Activated naive CD8-positive, alpha-beta T cell treated with anti-CD3 and anti-CD28 coated beads, Interleukin-2, amount 50 U/mL, for 24 hours (primary cell): ENCODE measurements at regions not wholly inside any gene's neighbourhood (a gene's known extent, or its start where the extent isn't known, plus 50 kb on each side); places are given as distances from the start of the nearest gene placed in this dataset.

Experiments used
- ATAC-seq: fragments of 150-1000 bp; cut with Tn5 transposase; one replicate; pipeline ENCODE4 v1.10.0; 2021
- DNase-seq: peaks from one replicate; pipeline ENCODE4 v3.0.0; 2021
- H3K27ac Mint-ChIP-seq: one replicate; pipeline ENCODE4 v1.8.0; 2021; ENCODE audit warnings: mild to moderate bottlenecking, mixed read lengths
- H3K27me3 Mint-ChIP-seq: one replicate; pipeline ENCODE4 v1.8.0; 2021; ENCODE audit warnings: mixed read lengths
- H3K36me3 Mint-ChIP-seq: one replicate; pipeline ENCODE4 v1.8.0; 2021; ENCODE audit warnings: low read depth, mixed read lengths
- H3K4me1 Mint-ChIP-seq: one replicate; pipeline ENCODE4 v1.8.0; 2021; ENCODE audit warnings: mixed read lengths
- H3K4me3 Mint-ChIP-seq: one replicate; pipeline ENCODE4 v1.8.0; 2021; ENCODE audit warnings: mild to moderate bottlenecking, moderate library complexity, mixed read lengths
- H3K9me3 Mint-ChIP-seq: one replicate; pipeline ENCODE4 v1.8.0; 2021; ENCODE audit warnings: mixed read lengths

DNA sequence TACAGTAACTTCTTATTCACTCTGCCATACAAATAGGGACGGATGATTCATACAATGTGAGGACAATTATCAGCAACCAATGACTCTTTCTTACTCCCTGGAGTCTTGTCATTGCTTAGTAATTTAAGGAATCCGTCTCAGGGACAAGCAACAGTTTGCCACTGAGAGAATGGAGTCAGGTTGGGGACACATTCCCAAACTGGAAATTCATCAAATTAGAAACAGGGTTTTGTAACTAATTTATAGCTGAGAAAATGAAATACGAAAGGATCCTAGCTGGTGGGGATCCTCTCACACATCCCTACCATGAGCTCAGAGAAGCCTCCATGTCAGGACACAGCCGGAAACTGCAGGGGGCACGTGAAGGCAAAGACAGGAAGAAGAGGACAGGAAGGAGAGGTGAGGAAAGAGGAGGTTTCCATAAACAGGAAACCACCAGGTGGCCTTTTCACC, 50.4 kb upstream of the KDR start:
- no peak for ATAC-seq
- peaks cover 6% of the 10 kb centered on the region for H3K27me3 Mint-ChIP-seq

DNA sequence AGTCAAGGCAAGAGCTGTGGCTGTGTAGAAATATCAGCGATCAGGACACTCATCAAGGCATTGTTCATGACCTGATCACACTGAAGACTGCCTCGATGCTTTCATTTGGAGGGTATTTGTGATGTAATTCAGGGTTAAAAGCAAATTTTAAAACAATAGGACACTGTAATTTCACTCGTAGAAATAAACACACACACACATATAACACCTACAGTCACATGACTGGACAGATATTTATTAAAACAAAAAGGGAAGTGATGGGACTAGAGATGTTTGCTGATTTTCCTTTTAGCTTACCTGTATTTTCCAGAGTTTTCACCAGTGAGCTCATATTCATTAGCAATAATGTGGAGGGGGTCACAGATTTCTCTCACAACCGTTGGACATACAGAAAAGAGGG, 51.1 kb upstream of the KDR start:
- H3K27me3 Mint-ChIP-seq, result peaks cover 6% of the 10 kb centered on the region
- ATAC-seq, result no peak
- no peaks in the 10 kb centered on the region for H3K36me3 Mint-ChIP-seq
- DNase-seq, result no peak
- no peaks in the 10 kb centered on the region for H3K9me3 Mint-ChIP-seq
- no peak overlapping the region for H3K27ac Mint-ChIP-seq
- no peak overlapping the region for H3K4me3 Mint-ChIP-seq
- peaks cover 5% of the 10 kb centered on the region for H3K4me1 Mint-ChIP-seq

More for the DNA sequence above, 50.4 kb upstream of the KDR start:
- Mint-ChIP-seq H3K4me1 (no peaks in the 10 kb centered on the region), H3K9me3 (no peaks in the 10 kb centered on the region), H3K36me3 (no peaks in the 10 kb centered on the region), H3K4me3 (no peak overlapping the region), H3K27ac (no peak overlapping the region)
- DNase-seq, result no peak

DNA sequence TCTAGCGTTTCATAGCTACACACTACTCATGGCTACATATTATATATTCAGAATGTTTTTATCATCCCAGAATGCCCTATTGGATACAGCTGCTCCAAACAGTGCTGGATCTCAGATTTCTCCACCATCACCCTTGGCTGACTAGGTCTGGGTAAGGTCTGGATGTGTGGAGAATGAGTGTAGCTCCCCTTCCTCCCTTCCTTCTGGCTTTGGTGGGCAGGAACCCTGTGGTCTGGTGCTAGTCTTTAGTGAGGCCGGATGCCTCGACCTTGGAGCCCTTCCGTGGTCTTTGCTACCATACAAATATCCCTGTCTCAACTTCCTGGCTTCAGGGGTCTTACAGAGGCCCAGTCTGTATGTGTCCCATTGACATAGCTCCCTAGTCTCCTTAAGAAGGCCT, 52.1 kb upstream of the KDR start:
- DNase-seq (no peak), ATAC-seq (no peak)
- no peak overlapping the region for H3K27ac Mint-ChIP-seq
- H3K9me3 Mint-ChIP-seq, result no peaks in the 10 kb centered on the region
- H3K4me1 Mint-ChIP-seq, result peaks cover 5% of the 10 kb centered on the region
- H3K4me3 Mint-ChIP-seq, result no peak overlapping the region
- peaks cover 6% of the 10 kb centered on the region for H3K27me3 Mint-ChIP-seq
- no peaks in the 10 kb centered on the region for H3K36me3 Mint-ChIP-seq

DNA sequence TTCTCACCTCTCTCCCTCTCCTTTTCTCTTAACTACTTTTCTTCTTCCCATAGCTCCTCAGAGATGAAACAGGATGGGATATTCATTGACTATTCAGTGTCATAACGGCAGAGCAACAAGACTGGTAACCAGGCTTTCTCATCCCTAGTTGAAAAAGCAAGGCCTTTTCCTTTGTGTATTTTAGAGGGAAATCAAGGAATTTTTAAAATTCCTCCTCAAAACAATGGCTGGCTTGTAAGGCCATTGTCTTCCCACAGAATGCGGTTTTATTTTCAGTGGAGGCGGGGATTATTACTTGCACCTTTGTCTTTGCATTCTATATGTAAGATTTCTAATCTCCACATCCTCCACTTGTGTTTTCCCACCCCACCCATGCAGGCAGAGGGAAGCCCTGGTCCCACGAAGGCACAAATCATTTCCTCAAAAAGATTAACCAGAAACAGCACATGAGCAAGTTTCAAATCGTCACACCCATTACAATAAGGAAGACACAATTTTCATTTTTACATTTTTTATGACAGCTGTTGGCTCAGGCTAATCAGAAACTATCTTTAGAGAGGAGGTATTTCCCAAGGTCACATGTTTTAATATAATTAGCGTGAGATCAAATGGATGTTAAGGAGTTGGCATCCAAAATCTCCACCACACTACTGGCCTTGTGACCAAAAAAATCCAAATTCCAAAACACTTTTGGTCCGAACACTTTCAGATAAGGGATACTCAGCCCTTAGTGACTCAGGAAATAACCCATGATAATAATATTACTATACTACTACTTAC, 53.0 kb upstream of the KDR start:
- DNase-seq (no peak), ATAC-seq (no peak)
- Mint-ChIP-seq H3K4me3 (no peak overlapping the region), H3K27ac (no peak overlapping the region), H3K36me3 (no peaks in the 10 kb centered on the region), H3K27me3 (peaks cover 6% of the 10 kb centered on the region), H3K4me1 (peaks cover 5% of the 10 kb centered on the region), H3K9me3 (no peaks in the 10 kb centered on the region)

DNA sequence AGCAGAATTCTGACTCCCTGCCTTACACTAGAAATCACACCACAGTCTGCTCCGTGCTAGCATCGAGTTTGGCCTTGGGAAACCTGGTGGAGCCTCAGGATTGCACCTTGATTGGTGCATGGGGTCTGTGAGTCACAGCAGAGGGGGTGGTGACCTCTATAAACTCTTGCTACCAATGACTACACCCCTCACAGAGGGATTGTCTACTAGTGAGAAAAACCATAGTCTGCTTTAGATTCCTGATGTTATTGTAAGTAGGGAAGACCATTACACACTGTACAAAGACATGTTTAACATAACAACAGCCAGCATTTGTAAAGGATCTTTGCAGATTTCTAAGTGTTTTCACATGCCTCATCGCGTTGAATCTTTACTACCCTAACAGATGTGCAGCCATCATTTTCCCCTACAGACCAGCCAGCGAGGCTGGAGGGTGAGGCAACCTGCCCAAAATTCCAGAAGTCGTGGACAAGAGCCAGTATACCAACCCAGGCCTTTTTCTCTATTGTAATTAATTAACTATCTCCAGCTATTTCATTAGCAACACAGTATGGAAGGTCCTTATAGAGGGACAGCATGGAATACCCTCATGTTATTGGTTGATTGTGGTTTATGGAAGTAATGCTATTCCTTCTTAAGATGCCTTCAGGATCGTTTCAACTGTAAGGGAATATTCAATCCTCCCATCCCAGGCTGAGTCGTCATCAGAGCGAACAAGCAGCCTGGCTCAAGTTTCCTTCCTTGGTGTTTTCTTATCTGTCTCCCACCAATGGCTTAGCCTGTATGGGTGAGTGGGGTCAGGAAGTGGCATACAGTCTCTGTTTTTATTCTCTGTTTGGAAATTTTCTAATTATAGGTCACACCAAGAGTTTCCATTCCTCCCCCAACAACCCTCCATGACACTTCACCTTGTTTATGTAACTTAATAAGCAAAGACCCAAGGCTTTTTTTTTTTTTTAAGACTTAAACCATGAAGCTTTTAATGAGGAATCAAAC, 55.9 kb upstream of the KDR start:
- Mint-ChIP-seq H3K9me3 (no peaks in the 10 kb centered on the region), H3K4me1 (peaks cover 5% of the 10 kb centered on the region), H3K4me3 (no peak overlapping the region), H3K27ac (no peak overlapping the region), H3K27me3 (peaks cover 9% of the 10 kb centered on the region), H3K36me3 (no peaks in the 10 kb centered on the region)
- DNase-seq, result no peak
- peak; percentile 51 for ATAC-seq

DNA sequence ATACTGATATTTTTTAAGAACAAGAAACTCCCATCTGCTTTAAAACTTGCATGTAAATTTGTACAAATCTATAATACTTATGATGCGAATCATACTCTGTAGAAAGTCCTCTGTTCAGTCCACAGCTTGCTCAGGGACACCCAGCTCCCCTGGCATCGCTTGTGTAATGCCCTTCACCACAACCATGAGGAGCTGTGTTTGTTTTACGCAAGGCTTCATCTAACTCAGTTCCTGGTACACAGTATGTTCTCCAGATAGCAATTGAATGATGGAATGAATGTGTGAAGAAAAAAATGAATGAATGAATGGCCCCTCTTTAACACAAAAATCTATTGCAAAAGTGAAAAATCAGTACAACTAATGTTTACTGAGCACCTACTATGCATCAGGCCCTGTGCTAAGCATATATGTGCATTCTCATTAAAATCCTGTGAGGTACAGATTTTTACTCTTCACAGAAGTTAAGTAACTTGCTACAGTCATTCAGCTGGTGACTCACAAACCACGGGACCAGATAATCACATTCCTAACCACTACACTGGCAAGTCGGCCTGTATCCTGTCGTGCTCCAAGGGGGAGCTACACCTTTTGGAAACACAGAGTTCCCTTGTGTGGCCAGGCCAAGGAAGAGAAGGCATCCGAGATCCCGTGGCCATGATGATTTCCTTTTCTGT, 58.7 kb upstream of the KDR start:
- ATAC-seq, result no peak
- no peak overlapping the region for H3K27ac Mint-ChIP-seq
- H3K36me3 Mint-ChIP-seq, result no peaks in the 10 kb centered on the region
- H3K9me3 Mint-ChIP-seq, result no peaks in the 10 kb centered on the region
- no peak overlapping the region for H3K4me3 Mint-ChIP-seq
- peak; percentile 4 for DNase-seq
- H3K4me1 Mint-ChIP-seq, result peaks cover 5% of the 10 kb centered on the region
- peaks cover 10% of the 10 kb centered on the region for H3K27me3 Mint-ChIP-seq

DNA sequence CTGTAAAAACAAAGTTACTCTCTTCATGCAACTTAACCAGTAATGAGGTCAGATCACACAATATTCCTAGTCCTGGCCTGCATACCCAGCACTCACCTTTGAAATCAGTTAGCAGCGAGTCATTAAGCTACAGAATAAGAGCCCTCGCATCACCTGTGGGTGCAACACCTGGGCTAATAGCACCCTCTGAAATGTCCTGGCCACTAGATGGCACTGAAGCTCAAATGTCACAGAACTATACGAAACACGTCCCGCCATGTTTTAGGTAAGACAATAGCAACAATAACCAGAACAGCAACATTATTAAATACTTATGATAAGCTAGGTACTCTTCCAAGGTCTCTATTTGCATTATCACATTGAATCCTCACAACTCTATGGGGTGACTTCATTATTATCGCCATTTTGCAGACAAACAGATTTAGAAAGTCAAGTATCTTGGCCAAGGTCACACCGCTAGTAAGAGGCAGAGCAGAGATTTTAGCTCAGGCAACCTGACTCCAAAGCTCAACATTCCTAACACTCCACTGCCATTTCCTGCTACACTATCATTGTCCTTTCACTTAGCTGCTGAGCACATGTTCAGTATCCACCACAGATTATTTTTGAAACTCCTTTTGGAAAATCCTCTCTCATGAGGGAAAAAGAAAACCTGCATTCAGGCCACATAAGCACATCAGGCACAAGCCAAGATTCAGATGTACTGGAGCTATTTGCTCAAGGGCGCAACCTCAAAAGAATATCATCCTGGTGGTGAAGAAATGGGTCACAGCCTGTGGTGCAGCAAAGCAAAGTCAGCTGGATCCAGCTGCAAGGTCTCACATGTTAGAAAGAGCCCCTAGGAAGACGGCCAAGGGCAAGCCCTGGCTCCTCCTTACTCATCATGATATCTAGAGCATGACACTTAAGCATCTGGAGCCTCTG, 59.5 kb upstream of the KDR start:
- Mint-ChIP-seq H3K36me3 (no peaks in the 10 kb centered on the region), H3K27me3 (peaks cover 15% of the 10 kb centered on the region), H3K9me3 (no peaks in the 10 kb centered on the region), H3K4me3 (no peak overlapping the region), H3K4me1 (peaks cover 5% of the 10 kb centered on the region), H3K27ac (no peak overlapping the region)
- ATAC-seq (no peak), DNase-seq (peak; percentile 29)

DNA sequence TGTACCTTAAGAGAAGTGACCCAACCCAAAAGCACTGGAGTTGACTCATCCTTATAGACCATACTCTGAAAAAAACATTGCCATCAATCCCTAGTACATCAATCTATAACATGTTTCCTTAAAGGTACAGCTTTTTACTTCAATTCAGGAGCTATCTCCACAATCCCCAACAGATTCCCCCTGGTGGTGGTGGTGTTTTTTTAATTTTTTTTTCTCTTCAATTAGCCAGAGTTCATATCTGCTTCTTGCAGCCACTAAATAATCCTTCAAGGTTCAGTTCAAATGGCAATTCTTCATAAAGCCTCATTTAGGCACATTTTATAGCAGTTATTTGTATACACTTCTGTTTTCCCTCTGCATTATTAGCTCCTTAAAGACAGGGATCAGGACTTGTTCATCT, 60.7 kb upstream of the KDR start:
- no peak overlapping the region for H3K4me3 Mint-ChIP-seq
- no peaks in the 10 kb centered on the region for H3K36me3 Mint-ChIP-seq

DNA sequence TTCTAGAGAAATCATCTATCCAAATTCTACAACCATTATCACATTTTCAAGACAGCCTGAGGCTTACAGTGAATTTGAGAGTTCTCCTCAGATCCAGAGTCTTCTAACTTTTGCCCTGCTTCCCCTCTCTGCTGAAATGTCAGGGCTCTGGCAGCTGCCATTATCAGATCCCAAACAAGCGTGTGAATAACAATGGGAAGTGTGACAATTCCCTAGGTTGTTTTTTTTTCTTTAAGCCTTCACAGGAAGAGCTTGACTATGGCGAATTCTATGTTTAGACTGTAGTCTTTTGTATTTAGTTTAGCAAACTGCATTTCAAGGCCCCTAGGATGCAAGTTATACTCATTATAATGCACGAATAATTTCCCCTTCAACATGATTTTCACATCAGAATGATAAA, 61.3 kb upstream of the KDR start:
- peaks cover 15% of the 10 kb centered on the region for H3K27me3 Mint-ChIP-seq
- no peak overlapping the region for H3K4me3 Mint-ChIP-seq
- H3K27ac Mint-ChIP-seq, result no peak overlapping the region
- no peaks in the 10 kb centered on the region for H3K9me3 Mint-ChIP-seq
- H3K4me1 Mint-ChIP-seq, result no peaks in the 10 kb centered on the region
- no peak for DNase-seq
- H3K36me3 Mint-ChIP-seq, result no peaks in the 10 kb centered on the region
- ATAC-seq, result no peak

More for the DNA sequence above, 60.7 kb upstream of the KDR start:
- ATAC-seq (no peak), DNase-seq (no peak)
- no peaks in the 10 kb centered on the region for H3K9me3 Mint-ChIP-seq
- peaks cover 3% of the 10 kb centered on the region for H3K4me1 Mint-ChIP-seq
- H3K27ac Mint-ChIP-seq, result no peak overlapping the region
- H3K27me3 Mint-ChIP-seq, result peaks cover 15% of the 10 kb centered on the region

DNA sequence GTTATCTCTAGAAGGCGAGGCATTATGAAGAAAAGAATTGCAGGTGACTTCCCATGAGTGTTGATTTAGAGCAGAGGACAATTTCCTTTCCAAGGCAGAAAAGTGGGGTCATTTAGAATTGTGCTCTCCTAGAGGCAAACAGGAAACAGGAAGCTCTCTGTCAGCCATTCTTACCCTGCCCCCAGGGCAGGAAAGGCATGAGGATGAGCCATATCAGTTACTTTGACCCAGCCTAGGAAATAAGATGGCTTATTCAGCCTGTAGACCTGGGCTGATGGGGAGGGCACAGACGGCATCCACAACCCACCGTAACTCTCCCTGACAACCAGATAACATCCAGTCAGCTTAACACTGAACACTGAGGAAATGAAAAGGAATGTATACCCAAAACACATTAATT, 88.8 kb upstream of the KDR start:
- no peak overlapping the region for H3K27ac Mint-ChIP-seq

DNA sequence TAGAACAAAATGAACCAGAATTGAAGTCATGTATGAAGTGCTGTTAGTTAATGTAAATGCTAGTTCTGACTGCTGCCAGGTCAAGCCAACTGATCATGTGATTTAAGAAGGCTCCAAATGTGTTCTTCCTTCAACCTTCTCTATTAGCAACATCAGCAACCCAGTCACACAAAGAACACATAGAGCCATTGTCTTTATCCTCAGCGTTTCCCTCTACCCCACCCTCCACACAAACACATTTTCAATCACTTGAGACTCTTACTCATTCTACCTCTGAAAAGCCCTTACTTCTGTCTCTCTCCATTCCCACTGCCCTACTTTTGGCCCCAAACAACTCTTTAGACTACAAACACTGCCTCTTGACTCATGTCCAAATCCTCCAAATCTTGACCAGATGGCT, 89.7 kb upstream of the KDR start:
- Mint-ChIP-seq H3K9me3 (no peaks in the 10 kb centered on the region), H3K36me3 (no peaks in the 10 kb centered on the region), H3K27me3 (peaks cover 3% of the 10 kb centered on the region), H3K4me3 (no peak overlapping the region), H3K4me1 (no peaks in the 10 kb centered on the region), H3K27ac (no peak overlapping the region)
- ATAC-seq (no peak), DNase-seq (no peak)

More for the DNA sequence above, 88.8 kb upstream of the KDR start:
- Mint-ChIP-seq H3K9me3 (no peaks in the 10 kb centered on the region), H3K4me1 (no peaks in the 10 kb centered on the region), H3K27me3 (peaks cover 3% of the 10 kb centered on the region), H3K36me3 (no peaks in the 10 kb centered on the region), H3K4me3 (no peak overlapping the region)
- DNase-seq (no peak), ATAC-seq (no peak)

DNA sequence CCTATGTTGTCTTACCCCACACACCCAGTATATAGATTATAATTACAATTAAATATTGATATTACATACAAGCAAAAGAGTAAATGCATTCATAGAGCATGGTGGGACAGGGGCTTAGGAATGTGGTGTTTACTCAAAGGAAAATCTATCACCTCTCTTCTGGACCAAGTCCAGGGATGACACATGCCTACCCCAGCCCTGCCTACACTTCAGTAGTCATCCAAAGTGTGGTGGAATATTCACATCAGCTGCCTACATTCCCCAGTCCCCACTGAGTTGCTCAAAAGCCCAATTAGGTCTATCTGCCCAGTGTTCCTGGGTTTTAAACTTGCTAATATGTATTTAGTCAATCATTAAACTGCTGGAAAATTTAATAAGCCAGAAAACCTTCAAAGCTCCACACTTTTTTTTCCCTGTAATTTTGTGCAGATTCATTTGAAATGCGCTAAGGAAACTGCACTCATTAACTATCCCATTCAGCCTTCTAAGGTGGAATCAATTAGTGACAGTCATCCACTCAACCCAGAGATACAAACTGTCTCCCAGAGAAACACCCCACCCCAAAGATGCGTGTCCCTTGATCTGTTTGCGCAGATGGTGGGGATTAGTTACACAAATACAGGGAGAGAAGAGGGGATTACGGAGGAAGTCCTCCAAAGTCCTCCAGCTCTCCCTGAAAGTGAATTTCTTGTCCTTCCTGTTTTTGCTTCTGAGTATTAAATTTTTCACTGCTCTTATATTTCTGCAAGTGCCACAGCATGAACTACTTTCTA, 91.7 kb upstream of the KDR start:
- Mint-ChIP-seq H3K4me1 (no peaks in the 10 kb centered on the region), H3K27ac (no peak overlapping the region)

DNA sequence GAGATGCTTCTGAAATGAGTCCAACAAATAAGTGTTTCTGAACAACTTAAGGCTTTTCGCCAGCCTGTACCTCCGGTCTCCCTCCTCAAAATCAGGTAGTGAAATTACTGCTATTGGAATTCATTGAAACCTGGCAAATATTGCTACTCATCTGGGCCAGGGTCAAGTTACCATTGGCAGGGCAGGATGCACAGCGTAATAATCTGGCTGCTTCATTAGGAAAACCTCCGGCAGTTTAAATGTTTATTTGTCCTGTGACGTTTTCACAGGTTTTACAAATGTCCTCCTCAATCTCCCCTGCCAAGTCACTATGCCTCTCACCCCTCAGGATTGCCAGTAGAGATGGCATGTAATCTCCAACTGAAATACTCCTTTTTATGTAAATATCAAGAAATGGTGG, 92.6 kb upstream of the KDR start:
- Mint-ChIP-seq H3K4me1 (no peaks in the 10 kb centered on the region), H3K27ac (no peak overlapping the region), H3K4me3 (no peak overlapping the region), H3K9me3 (no peaks in the 10 kb centered on the region), H3K27me3 (peaks cover 5% of the 10 kb centered on the region), H3K36me3 (no peaks in the 10 kb centered on the region)
- DNase-seq (no peak), ATAC-seq (no peak)

More for the DNA sequence above, 91.7 kb upstream of the KDR start:
- H3K27me3 Mint-ChIP-seq, result peaks cover 5% of the 10 kb centered on the region
- no peak for ATAC-seq
- DNase-seq, result no peak
- no peaks in the 10 kb centered on the region for H3K9me3 Mint-ChIP-seq
- H3K4me3 Mint-ChIP-seq, result no peak overlapping the region
- no peaks in the 10 kb centered on the region for H3K36me3 Mint-ChIP-seq
